ENCODE measurements at regions not wholly inside any gene's neighbourhood (a gene's known extent, or its start where the extent isn't known, plus 50 kb on each side); places are given as distances from the start of the nearest gene placed in this dataset.

DNA sequence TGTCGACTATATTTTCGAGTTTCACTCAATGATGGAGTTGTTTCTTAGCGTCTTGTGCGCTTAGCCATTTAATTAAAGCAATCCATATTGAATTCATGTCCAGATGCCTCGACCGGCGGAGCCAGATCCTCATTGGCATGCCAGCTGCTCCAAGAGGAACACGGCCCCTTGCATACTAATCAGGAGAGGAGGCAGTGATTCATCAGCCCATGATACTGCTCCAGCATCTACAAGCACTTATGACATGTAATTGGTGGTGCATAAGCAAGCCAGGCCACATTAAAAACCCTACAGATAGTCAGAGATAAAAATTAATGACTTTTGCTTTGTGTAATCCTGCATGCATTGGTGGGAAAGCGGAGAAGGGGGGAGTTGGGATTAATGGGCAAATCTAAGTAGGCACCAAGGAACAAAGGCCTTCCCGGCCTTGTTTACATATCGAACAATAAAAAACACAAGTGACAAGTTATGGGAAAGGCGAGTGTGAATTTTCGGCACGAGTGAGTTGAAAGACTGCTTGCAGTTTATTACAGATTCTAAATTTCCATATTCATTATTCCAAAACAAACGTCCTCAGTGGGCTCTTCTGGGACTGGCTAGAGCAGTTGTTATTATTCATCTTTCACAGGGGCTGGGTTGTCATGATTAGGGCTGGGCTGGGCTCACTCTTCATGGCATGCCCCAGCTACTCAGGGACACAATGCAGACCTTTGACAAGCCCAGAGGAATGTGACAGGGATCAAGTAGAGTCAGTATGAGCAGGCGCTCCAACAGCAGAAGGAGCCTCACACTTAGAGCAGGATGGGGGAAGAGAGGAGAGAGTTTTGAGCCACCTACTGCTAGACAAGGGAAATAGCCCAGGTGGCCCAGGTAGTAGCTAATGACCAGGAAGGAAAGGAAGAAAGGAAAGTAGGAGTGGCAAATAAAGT, 281.7 kb upstream of the ZFHX3 start:
- H3K9me3 ChIP-seq (ENCODE audit: control insufficient read depth, low read length) = no peaks in the 10 kb centered on the region
- H3K79me2 ChIP-seq = no peaks in the 10 kb centered on the region
- H3K4me1 ChIP-seq = no peaks in the 10 kb centered on the region
- H3K27ac ChIP-seq = no peak overlapping the region
- no peak overlapping the region for H3K4me2 ChIP-seq (ENCODE audit: low read length)
- TF ChIP-seq, protein P1, sequence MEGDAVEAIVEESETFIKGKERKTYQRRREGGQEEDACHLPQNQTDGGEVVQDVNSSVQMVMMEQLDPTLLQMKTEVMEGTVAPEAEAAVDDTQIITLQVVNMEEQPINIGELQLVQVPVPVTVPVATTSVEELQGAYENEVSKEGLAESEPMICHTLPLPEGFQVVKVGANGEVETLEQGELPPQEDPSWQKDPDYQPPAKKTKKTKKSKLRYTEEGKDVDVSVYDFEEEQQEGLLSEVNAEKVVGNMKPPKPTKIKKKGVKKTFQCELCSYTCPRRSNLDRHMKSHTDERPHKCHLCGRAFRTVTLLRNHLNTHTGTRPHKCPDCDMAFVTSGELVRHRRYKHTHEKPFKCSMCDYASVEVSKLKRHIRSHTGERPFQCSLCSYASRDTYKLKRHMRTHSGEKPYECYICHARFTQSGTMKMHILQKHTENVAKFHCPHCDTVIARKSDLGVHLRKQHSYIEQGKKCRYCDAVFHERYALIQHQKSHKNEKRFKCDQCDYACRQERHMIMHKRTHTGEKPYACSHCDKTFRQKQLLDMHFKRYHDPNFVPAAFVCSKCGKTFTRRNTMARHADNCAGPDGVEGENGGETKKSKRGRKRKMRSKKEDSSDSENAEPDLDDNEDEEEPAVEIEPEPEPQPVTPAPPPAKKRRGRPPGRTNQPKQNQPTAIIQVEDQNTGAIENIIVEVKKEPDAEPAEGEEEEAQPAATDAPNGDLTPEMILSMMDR (IDR thresholded peaks at IDR 0.05) = no peak
- no peak overlapping the region for H3K9ac ChIP-seq
- H3K27me3 ChIP-seq (ENCODE audit: control insufficient read depth, insufficient read depth, low read length) = no peaks in the 10 kb centered on the region
- H3K4me3 ChIP-seq (ENCODE audit: low read depth, low read length) = no peak overlapping the region
- no peaks in the 10 kb centered on the region for H3K36me3 ChIP-seq (ENCODE audit: control insufficient read depth, insufficient read depth, low read length)
- H2AFZ ChIP-seq = no peak overlapping the region

DNA sequence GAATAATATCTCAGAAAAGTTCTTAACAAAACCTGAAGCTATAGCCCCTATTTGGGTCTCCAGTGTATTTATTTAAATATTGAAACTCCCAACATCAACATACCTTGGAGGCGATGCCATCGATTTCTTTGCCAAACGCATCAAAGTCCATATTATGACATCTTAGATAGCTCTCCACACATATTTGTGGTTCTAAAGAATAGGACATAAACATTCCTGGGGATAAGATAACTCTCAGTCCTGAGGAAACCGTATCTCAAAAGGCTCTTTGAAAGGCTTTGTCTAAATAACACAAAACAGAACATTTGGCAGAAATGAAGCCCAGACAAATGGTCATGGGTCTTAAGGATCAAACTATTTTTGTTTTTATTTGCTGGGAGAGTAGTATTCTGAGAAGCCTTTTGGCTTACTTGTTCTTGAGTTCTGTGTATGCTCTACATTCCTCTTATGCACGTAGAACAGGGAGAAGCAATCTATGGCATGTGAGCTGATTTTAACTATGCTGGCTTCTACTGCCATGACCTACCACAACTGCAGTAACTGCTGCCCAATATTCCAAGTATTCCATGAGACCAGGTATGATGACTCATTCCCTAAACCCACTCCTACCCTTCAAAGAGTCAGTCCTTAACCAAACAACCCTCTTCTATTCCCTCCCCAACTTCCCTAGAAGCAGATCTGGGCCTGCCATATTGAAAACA, 279.0 kb upstream of the ZFHX3 start:
- Histone ChIP-seq H3K27me3 (ENCODE audit: control insufficient read depth, insufficient read depth, low read length) (no peaks in the 10 kb centered on the region), H3K4me2 (ENCODE audit: low read length) (no peak overlapping the region), H3K4me1 (no peaks in the 10 kb centered on the region), H2AFZ (no peak overlapping the region), H3K9ac (no peak overlapping the region), H3K79me2 (no peaks in the 10 kb centered on the region), H3K36me3 (ENCODE audit: control insufficient read depth, insufficient read depth, low read length) (no peaks in the 10 kb centered on the region), H3K27ac (no peak overlapping the region), H3K9me3 (ENCODE audit: control insufficient read depth, low read length) (no peaks in the 10 kb centered on the region), H3K4me3 (ENCODE audit: low read depth, low read length) (no peak overlapping the region)
- TF ChIP-seq, protein P1 (IDR thresholded peaks at IDR 0.05) = no peak

DNA sequence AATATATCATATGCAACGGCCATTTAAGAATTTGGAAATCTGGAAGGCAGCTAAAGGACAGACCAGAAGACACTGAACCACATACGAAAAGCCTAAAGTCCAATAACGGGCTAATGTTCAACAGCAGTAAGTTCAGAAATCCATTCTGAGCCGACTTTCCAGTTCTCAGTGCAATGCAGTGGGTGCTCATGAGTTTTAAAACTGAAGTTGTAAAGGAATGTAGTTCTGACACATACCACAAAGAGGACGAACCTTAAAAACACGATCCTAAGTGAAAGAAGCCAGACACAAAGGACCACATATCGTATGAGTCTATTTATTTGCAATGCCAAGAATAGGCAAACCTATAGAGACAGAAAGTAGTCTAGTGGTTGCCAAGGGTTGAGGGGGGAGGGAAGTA, 278.3 kb upstream of the ZFHX3 start:
- Histone ChIP-seq H3K4me3 (ENCODE audit: low read depth, low read length) (no peak overlapping the region), H3K9ac (no peak overlapping the region), H3K4me1 (no peaks in the 10 kb centered on the region), H3K27ac (no peak overlapping the region), H3K9me3 (ENCODE audit: control insufficient read depth, low read length) (no peaks in the 10 kb centered on the region), H3K27me3 (ENCODE audit: control insufficient read depth, insufficient read depth, low read length) (no peaks in the 10 kb centered on the region), H2AFZ (no peak overlapping the region), H3K4me2 (ENCODE audit: low read length) (no peak overlapping the region), H3K79me2 (no peaks in the 10 kb centered on the region), H3K36me3 (ENCODE audit: control insufficient read depth, insufficient read depth, low read length) (no peaks in the 10 kb centered on the region)
- TF ChIP-seq, protein P1 (IDR thresholded peaks at IDR 0.05) = no peak

DNA sequence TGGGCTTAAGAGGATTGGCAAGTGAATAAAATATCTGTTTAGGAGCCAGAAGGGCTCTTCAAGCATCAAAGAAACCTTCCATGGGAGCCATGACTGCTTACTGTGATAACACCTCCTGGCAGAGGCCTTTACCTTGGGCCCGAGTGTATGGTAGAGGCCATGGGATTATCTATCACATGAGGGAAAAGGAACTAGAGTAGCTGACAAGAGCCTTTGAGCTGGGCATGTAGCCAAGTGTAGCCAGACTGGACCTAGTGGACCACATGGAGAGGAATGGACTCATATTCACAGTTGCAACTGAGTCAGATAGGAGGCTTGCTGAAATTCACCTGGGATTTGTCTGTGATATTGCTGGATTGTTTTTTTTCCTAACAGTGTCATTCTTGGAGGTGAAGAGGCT, 276.0 kb upstream of the ZFHX3 start:
- Histone ChIP-seq H3K4me2 (ENCODE audit: low read length) (no peak overlapping the region), H3K4me1 (no peaks in the 10 kb centered on the region), H3K36me3 (ENCODE audit: control insufficient read depth, insufficient read depth, low read length) (no peaks in the 10 kb centered on the region), H3K27me3 (ENCODE audit: control insufficient read depth, insufficient read depth, low read length) (no peaks in the 10 kb centered on the region), H2AFZ (no peak overlapping the region), H3K9me3 (ENCODE audit: control insufficient read depth, low read length) (no peaks in the 10 kb centered on the region), H3K79me2 (no peaks in the 10 kb centered on the region), H3K4me3 (ENCODE audit: low read depth, low read length) (no peak overlapping the region), H3K9ac (no peak overlapping the region), H3K27ac (no peak overlapping the region)
- TF ChIP-seq, protein P1 (IDR thresholded peaks at IDR 0.05) = no peak
